ENCODE measurements at regions not wholly inside any gene's neighbourhood (a gene's known extent, or its start where the extent isn't known, plus 50 kb on each side); places are given as distances from the start of the nearest gene placed in this dataset.

DNA sequence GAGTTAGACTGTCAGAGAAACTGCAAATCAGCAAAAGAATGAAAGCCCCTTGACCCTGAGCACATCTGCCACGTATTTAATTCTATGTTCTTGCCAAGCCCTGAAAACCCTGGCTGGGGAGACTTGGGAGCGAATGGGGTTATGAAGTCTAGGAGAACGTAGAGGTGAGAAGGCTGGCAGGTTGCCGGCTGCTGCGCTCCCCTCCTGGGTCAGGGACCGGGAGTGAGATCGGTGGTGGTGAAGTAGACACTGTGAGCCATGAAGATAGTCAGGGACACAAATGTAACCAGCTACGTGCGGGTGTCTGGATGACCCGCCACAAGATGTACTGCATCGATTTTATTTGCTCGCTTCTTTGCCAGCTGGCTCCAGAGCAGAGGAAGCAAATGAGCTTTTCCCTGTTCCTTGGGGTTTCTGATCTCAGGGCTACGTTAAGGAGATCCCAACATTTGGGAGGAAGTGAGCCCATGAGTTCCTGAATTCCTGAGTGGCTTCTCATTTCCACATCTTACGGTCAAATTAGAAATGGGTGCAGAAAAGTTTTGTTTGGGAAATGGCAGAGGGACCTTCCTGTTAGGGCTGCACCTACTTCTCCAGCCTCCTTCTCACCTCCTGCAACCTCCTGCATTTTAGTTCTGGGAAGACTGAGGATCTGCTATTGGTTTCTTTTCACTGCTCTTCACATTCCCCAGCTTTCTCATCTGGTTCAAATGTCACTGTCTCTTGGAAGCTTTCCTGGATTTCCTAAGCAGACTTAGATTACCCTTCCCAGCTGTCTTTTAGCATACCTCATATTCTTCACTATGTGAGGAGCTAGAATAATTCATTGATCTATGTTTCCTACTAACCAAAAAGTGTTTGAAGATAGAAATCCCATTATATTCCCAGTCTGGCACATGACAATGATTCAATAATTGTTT is 360.6 kb downstream of the ZNF521 start:
- Histone ChIP-seq H3K4me1 (ENCODE audit: control insufficient read depth in 2 of 2, insufficient read depth in 2 of 2, low read length in 2 of 2) (peaks cover 0 to 16% of the 10 kb centered on the region in 2 donors), H3K27me3 (ENCODE audit: control insufficient read depth in 2 of 2, insufficient read depth in 1 of 2, low read length in 1 of 2) (no peaks in the 10 kb centered on the region), H3K27ac (ENCODE audit: low read depth in 1 of 2, low read length in 1 of 2) (no peak overlapping the region), H3K4me3 (ENCODE audit: low read length in 2 of 2) (no peak overlapping the region), H3K9me3 (ENCODE audit: control insufficient read depth in 2 of 2, insufficient read depth in 1 of 2, low read length in 1 of 2) (no peaks in the 10 kb centered on the region), H3K36me3 (ENCODE audit: control insufficient read depth in 2 of 2, insufficient read depth in 2 of 2, low read length in 1 of 2) (no peaks in the 10 kb centered on the region)
- no peak for DNase-seq (ENCODE audit: low read depth in 6 of 9, low spot score in 9 of 9)
- WGBS, result 88% methylated on average over 14 of the region's 14 CpGs

DNA sequence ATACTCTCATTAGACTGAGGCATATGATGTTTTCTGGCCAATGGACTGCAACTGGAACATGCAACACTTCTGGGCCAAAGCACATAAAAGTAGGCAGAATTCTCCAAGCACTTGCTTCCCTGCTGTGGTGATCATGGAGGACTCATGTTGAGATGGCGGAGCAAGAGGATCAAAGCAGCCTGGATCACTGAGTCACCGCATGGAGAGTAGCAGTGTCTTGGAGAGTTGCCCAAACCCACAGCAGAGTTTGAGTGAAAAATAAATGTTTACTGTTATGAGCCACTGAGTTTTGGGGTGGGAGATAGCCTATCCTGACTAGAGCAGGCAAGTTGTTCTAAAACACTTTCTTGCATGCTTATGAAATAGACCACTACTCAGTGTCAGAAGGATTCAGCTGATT is 359.5 kb downstream of the ZNF521 start:
- Histone ChIP-seq H3K27me3 (ENCODE audit: control insufficient read depth in 2 of 2, insufficient read depth in 1 of 2, low read length in 1 of 2) (no peaks in the 10 kb centered on the region), H3K4me1 (ENCODE audit: control insufficient read depth in 2 of 2, insufficient read depth in 2 of 2, low read length in 2 of 2) (peaks cover 0 to 16% of the 10 kb centered on the region in 2 donors), H3K4me3 (ENCODE audit: low read length in 2 of 2) (no peak overlapping the region), H3K9me3 (ENCODE audit: control insufficient read depth in 2 of 2, insufficient read depth in 1 of 2, low read length in 1 of 2) (no peaks in the 10 kb centered on the region), H3K27ac (ENCODE audit: low read depth in 1 of 2, low read length in 1 of 2) (no peak overlapping the region), H3K36me3 (ENCODE audit: control insufficient read depth in 2 of 2, insufficient read depth in 2 of 2, low read length in 1 of 2) (no peaks in the 10 kb centered on the region)
- 97% methylated on average over 2 of the region's 2 CpGs for WGBS
- no peak for DNase-seq (ENCODE audit: low read depth in 6 of 9, low spot score in 9 of 9)

DNA sequence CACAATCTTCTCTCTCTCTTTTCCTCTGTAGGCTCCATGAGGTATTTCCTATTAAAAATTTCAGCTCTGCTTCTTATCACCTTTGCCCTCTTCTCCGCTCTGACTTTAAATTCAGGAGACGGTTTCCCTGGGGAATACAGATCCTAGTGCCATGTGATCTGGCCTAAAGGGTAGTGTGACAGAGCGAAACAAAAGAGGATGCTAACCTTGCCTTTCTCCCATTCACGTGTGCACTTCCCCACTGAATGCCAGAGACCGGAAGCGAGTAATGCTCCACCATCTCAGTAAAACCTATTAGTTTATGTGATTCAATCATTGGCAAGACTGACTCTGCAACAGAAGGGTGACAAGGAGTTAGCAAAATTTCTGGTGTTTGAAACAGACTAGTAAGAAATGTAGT is 358.3 kb downstream of the ZNF521 start:
- Histone ChIP-seq H3K27me3 (ENCODE audit: control insufficient read depth in 2 of 2, insufficient read depth in 1 of 2, low read length in 1 of 2) (no peaks in the 10 kb centered on the region), H3K27ac (ENCODE audit: low read depth in 1 of 2, low read length in 1 of 2) (no peak overlapping the region)
- WGBS, result 96% methylated on average over 6 of the region's 6 CpGs

DNA sequence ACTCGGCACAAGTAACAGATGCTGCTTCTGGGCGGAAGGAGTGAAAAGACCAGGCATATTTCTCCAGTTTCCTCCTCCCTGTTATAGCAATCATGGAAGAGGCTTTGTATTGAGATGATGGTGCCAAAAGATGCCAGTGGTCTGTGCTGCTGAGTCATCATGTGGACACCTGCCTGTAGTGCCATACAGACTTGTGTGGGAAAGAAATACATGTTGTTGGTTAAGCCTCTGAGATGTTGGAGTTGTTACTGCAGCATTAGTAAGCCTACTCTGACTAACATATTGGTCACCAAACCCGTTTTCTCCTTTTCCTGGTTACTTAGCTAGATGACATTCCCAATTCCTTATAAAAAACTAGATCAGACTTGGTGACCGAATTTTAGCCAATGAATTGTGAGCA is 356.9 kb downstream of the ZNF521 start:
- H3K4me3 ChIP-seq (ENCODE audit: low read length in 2 of 2), result no peak overlapping the region
- 98% methylated on average over 4 of the region's 4 CpGs for WGBS
- DNase-seq (ENCODE audit: low read depth in 6 of 9, low spot score in 9 of 9), result no peak
- H3K27me3 ChIP-seq (ENCODE audit: control insufficient read depth in 2 of 2, insufficient read depth in 1 of 2, low read length in 1 of 2), result no peaks in the 10 kb centered on the region
- H3K27ac ChIP-seq (ENCODE audit: low read depth in 1 of 2, low read length in 1 of 2), result no peak overlapping the region
- no peaks in the 10 kb centered on the region for H3K9me3 ChIP-seq (ENCODE audit: control insufficient read depth in 2 of 2, insufficient read depth in 1 of 2, low read length in 1 of 2)
- H3K4me1 ChIP-seq (ENCODE audit: control insufficient read depth in 2 of 2, insufficient read depth in 2 of 2, low read length in 2 of 2), result no peaks in the 10 kb centered on the region
- H3K36me3 ChIP-seq (ENCODE audit: control insufficient read depth in 2 of 2, insufficient read depth in 2 of 2, low read length in 1 of 2), result no peaks in the 10 kb centered on the region

More for the DNA sequence above, 358.3 kb downstream of the ZNF521 start:
- H3K36me3 ChIP-seq (ENCODE audit: control insufficient read depth in 2 of 2, insufficient read depth in 2 of 2, low read length in 1 of 2), result no peaks in the 10 kb centered on the region
- DNase-seq (ENCODE audit: low read depth in 6 of 9, low spot score in 9 of 9), result no peak
- no peak overlapping the region for H3K4me3 ChIP-seq (ENCODE audit: low read length in 2 of 2)
- H3K4me1 ChIP-seq (ENCODE audit: control insufficient read depth in 2 of 2, insufficient read depth in 2 of 2, low read length in 2 of 2), result peaks cover 0 to 5% of the 10 kb centered on the region in 2 donors
- no peaks in the 10 kb centered on the region for H3K9me3 ChIP-seq (ENCODE audit: control insufficient read depth in 2 of 2, insufficient read depth in 1 of 2, low read length in 1 of 2)

DNA sequence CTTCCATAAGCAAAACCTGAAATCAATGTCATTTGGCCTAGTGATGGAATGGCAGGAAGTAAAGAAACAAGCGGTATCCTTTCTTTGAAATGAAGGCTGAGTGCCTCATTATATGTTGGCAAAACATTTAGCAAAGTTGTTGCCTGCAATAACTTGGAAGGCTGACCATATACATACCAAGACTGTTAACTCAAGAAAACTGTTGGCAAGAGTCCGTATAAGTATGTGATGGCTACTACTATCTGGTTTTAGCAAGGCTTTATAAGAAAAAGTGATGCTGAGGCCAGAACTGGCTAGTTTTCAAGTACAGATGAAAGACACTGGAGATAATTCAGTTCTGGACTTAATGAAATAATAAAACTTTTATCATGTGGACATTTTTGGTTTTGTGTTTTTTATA is 356.2 kb downstream of the ZNF521 start:
- H3K4me3 ChIP-seq (ENCODE audit: low read length in 2 of 2), result no peak overlapping the region
- H3K36me3 ChIP-seq (ENCODE audit: control insufficient read depth in 2 of 2, insufficient read depth in 2 of 2, low read length in 1 of 2), result no peaks in the 10 kb centered on the region
- no peak overlapping the region for H3K27ac ChIP-seq (ENCODE audit: low read depth in 1 of 2, low read length in 1 of 2)
- no peaks in the 10 kb centered on the region for H3K4me1 ChIP-seq (ENCODE audit: control insufficient read depth in 2 of 2, insufficient read depth in 2 of 2, low read length in 2 of 2)
- no peak for DNase-seq (ENCODE audit: low read depth in 6 of 9, low spot score in 9 of 9)
- WGBS, result 98% methylated on average over 2 of the region's 2 CpGs
- H3K27me3 ChIP-seq (ENCODE audit: control insufficient read depth in 2 of 2, insufficient read depth in 1 of 2, low read length in 1 of 2), result no peaks in the 10 kb centered on the region
- no peaks in the 10 kb centered on the region for H3K9me3 ChIP-seq (ENCODE audit: control insufficient read depth in 2 of 2, insufficient read depth in 1 of 2, low read length in 1 of 2)

DNA sequence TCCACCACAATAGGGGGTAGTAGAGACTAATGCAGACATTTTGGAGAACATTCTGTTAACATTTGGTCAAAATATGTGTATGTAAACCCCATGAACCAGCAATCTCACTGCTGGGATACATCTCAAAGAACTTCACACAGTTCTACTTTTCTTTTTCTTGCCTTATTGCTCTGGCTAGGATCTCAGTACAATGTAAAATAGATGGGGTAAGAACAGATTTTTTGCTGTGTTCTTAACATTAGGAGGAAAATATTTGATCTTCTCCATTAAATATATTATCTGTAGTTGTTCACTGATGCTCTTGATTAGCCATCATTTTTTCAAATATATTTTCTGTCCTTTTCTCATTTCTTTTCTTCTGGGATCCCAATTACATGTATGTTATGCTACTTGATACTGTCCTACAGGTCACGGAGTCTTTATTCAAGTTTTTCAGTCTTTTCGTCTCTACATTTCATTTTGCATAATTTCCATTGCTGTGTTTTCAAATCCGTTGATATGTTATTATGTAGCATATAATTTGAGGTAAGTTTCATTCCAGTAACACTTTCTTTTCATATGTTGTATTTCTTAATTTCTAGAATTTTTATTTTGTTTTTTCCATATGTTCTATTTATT is 352.2 kb downstream of the ZNF521 start:
- H3K27ac ChIP-seq (ENCODE audit: low read depth in 1 of 2, low read length in 1 of 2), result no peak overlapping the region
- H3K4me1 ChIP-seq (ENCODE audit: control insufficient read depth in 2 of 2, insufficient read depth in 2 of 2, low read length in 2 of 2), result no peaks in the 10 kb centered on the region
- WGBS, result 97% methylated on average over 3 of the region's 3 CpGs
- no peak for DNase-seq (ENCODE audit: low read depth in 6 of 9, low spot score in 9 of 9)
- no peaks in the 10 kb centered on the region for H3K27me3 ChIP-seq (ENCODE audit: control insufficient read depth in 2 of 2, insufficient read depth in 1 of 2, low read length in 1 of 2)
- no peaks in the 10 kb centered on the region for H3K36me3 ChIP-seq (ENCODE audit: control insufficient read depth in 2 of 2, insufficient read depth in 2 of 2, low read length in 1 of 2)
- H3K9me3 ChIP-seq (ENCODE audit: control insufficient read depth in 2 of 2, insufficient read depth in 1 of 2, low read length in 1 of 2), result no peaks in the 10 kb centered on the region
- H3K4me3 ChIP-seq (ENCODE audit: low read length in 2 of 2), result no peak overlapping the region

DNA sequence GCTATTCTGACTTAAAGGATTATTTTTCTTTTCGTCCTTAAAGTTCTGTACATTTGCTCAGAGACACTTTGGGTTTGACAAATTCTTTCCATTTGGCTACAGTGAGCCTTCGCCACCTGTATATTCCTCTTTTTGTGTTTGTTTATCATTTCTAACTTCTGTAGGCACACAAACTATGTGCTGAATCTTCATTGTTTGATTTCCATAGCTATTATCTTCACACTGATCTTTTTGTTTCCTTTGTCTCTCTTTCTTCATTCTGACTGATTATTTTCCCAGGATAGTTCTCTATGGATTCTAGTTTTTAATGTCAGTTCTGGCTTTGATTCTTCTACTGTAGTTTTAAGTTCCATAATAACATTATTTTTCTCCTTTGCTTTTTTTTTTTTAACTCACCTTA is 350.2 kb downstream of the ZNF521 start:
- Histone ChIP-seq H3K4me3 (ENCODE audit: low read length in 2 of 2) (no peak overlapping the region), H3K36me3 (ENCODE audit: control insufficient read depth in 2 of 2, insufficient read depth in 2 of 2, low read length in 1 of 2) (no peaks in the 10 kb centered on the region), H3K27ac (ENCODE audit: low read depth in 1 of 2, low read length in 1 of 2) (no peak overlapping the region), H3K4me1 (ENCODE audit: control insufficient read depth in 2 of 2, insufficient read depth in 2 of 2, low read length in 2 of 2) (peaks cover 0 to 2% of the 10 kb centered on the region in 2 donors), H3K27me3 (ENCODE audit: control insufficient read depth in 2 of 2, insufficient read depth in 1 of 2, low read length in 1 of 2) (no peaks in the 10 kb centered on the region), H3K9me3 (ENCODE audit: control insufficient read depth in 2 of 2, insufficient read depth in 1 of 2, low read length in 1 of 2) (no peaks in the 10 kb centered on the region)
- DNase-seq (ENCODE audit: low read depth in 6 of 9, low spot score in 9 of 9), result no peak
- 95% methylated on average over 2 of the region's 2 CpGs for WGBS

DNA sequence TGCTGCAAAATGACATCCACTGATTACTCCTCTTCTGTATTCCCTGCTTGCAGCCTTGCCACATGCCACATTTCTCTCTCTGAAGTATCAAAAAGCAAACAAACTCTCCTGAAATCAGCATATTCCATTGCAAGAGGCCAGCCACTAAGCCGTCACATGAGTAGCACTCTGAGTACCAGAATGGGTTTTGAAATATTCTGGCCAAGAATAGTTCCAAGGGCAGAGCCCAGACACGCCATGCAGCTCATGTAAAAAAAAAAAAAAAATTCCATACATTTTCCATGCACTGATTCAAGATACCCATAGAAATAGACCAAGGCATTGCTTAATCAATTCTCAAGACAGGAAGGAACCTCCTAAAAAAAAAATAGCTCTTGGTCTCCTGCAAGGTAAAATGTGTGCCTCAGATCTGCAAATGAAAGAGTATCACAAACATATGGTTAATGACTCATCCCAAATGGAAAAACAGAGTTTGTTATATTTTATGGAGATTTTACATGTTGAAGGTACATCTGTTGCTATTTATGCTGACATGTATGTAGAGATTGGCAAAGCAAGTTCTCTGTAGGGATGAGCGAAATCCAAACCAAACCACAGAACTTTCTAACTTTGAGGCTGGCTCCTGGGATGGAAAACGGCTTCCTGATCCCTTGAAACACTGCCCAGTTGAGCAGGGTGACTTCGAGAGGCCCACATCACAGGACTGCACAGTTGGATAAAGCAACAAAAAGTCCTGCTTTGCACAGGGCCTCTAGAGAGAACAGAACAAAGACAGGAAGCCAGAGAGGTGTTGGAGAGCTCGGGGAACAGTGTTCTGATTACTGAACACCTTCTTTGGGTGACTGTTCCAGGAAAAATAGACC is 346.2 kb downstream of the ZNF521 start:
- Histone ChIP-seq H3K27ac (ENCODE audit: low read depth in 1 of 2, low read length in 1 of 2) (peak overlapping the region in 1 of 2 donors; percentile 13), H3K36me3 (ENCODE audit: control insufficient read depth in 2 of 2, insufficient read depth in 2 of 2, low read length in 1 of 2) (no peaks in the 10 kb centered on the region), H3K4me3 (ENCODE audit: low read length in 2 of 2) (no peak overlapping the region), H3K9me3 (ENCODE audit: control insufficient read depth in 2 of 2, insufficient read depth in 1 of 2, low read length in 1 of 2) (no peaks in the 10 kb centered on the region), H3K4me1 (ENCODE audit: control insufficient read depth in 2 of 2, insufficient read depth in 2 of 2, low read length in 2 of 2) (peaks cover 0 to 2% of the 10 kb centered on the region in 2 donors), H3K27me3 (ENCODE audit: control insufficient read depth in 2 of 2, insufficient read depth in 1 of 2, low read length in 1 of 2) (no peaks in the 10 kb centered on the region)
- 56% methylated on average over 6 of the region's 6 CpGs for WGBS
- DNase-seq (ENCODE audit: low read depth in 6 of 9, low spot score in 9 of 9), result peak in 1 of 9 donors; percentile 16
